ENCODE measurements at regions not wholly inside any gene's neighbourhood (a gene's known extent, or its start where the extent isn't known, plus 50 kb on each side); places are given as distances from the start of the nearest gene placed in this dataset.

GRCh38 chr3:161640181-161640580 is 143.6 kb downstream of the OTOL1 start:
- TF ChIP-seq NFIC (IDR thresholded peaks at IDR 0.05; ENCODE audit: low read depth, low read length) (no peak), CTCF (IDR thresholded peaks at IDR 0.05 in 2 of 3, conservative IDR thresholded peaks at IDR 0.05 in 1 of 3; ENCODE audit: control insufficient read depth in 2 of 3, extremely low read depth in 1 of 3, insufficient read depth in 1 of 3, low read depth in 3 of 3, low read length in 3 of 3) (no peak), FOXK2 (IDR thresholded peaks at IDR 0.05) (no peak), ZBTB33 (IDR thresholded peaks at IDR 0.05) (no peak), POLR2AphosphoS5 (IDR thresholded peaks at IDR 0.05; ENCODE audit: low read length) (no peak), POLR2A (IDR thresholded peaks at IDR 0.05; ENCODE audit: low read depth, low read length) (no peak), HDGF (IDR thresholded peaks at IDR 0.05) (no peak), EP300 (IDR thresholded peaks at IDR 0.05; ENCODE audit: borderline replicate concordance in 1 of 2, control insufficient read depth in 1 of 2, low read depth in 2 of 2, low read length in 2 of 2) (no peak), SREBF2 (IDR thresholded peaks at IDR 0.05; ENCODE audit: low read length) (no peak), NFXL1 (IDR thresholded peaks at IDR 0.05; ENCODE audit: borderline replicate concordance) (no peak), ZNF592 (IDR thresholded peaks at IDR 0.05) (no peak), BACH1 (IDR thresholded peaks at IDR 0.05; ENCODE audit: borderline replicate concordance) (no peak), ZNF207 (IDR thresholded peaks at IDR 0.05; ENCODE audit: borderline replicate concordance) (no peak), SMARCA5 (IDR thresholded peaks at IDR 0.05) (no peak)
